Right lobe of liver (tissue), 6 donors: ENCODE measurements at regions not wholly inside any gene's neighbourhood (a gene's known extent, or its start where the extent isn't known, plus 50 kb on each side); places are given as distances from the start of the nearest gene placed in this dataset.

Experiments used
- ATAC-seq, 4 donors: fragments of 200-7000 bp; cut with Tn5 transposase; one replicate each; pipeline ENCODE4 v1.9.1; 2020; ENCODE audit warnings: mild to moderate bottlenecking in 4 of 4, moderate library complexity in 4 of 4
- DNase-seq, 3 donors: peaks; one replicate each; pipeline ENCODE4 v3.0.0-alpha.2; 2020
- H3K27ac ChIP-seq, 3 donors: fragments of 200-600 bp; one replicate each; pipeline ENCODE4 v1.8.0; 2022
- H3K27me3 ChIP-seq, 2 donors: fragments of 200-600 bp; one replicate each; pipeline ENCODE4 v1.8.0; 2022
- H3K36me3 ChIP-seq, 4 donors: fragments of 200-600 bp; sonication (generic) in 1 of 4; one replicate each; pipeline versions ENCODE4 v1.5.1 to v1.8.0; 2017 to 2022; ENCODE audit warnings: control low read depth in 1 of 4
- H3K4me1 ChIP-seq, 4 donors: fragments of 200-600 bp; sonication (generic) in 1 of 4; one replicate each; pipeline versions ENCODE4 v1.5.1 to v1.8.0; 2017 to 2022; ENCODE audit warnings: control low read depth in 1 of 4
- H3K4me3 ChIP-seq, 3 donors: fragments of 200-600 bp; one replicate each; pipeline ENCODE4 v1.8.0; 2022
- H3K9me3 ChIP-seq, 4 donors: fragments of 200-600 bp; sonication (generic) in 1 of 4; one replicate each; pipeline versions ENCODE4 v1.5.1 to v1.8.0; 2017 to 2022; ENCODE audit warnings: control low read depth in 1 of 4
- CTCF ChIP-seq, 4 donors: fragments of 200-600 bp in 3 of 4; fragments of 450-650 bp in 1 of 4; IDR thresholded peaks; one replicate each; pipeline versions ENCODE4 v1.5.1 to v1.8.0; 2016 to 2022; ENCODE audit warnings: antibody characterized with exemption in 4 of 4, mild to moderate bottlenecking in 2 of 4
- POLR2A ChIP-seq: fragments of 450-650 bp; IDR thresholded peaks from one replicate; pipeline ENCODE4 v1.6.1; 2017; ENCODE audit warnings: antibody characterized with exemption, mild to moderate bottlenecking
- WGBS: methylation state at CpG from one replicate; pipeline ENCODE4 v1.1.6; 2018; ENCODE audit warnings: low coverage, low lambda C conversion rate; ENCODE audit not compliant: insufficient coverage; ENCODE audit errors: missing lambda C conversion rate; 5-methylcytosine and 5-hydroxymethylcytosine counted together
- intact Hi-C, 2 donors: fragments of 100-400 bp; cut with DNase I; formaldehyde crosslinking; loops; one replicate each; pipeline versions ENCODE4 v1.11.2 to v1.14.1; 2022
- donor health status: DM: no; HTN: yes; CAD: no.
- donor health status: DM: no; HTN: no; CAD: no.
- donor health status: DM: no; HTN: no; CAD: no.
- donor health status: DM: no; HTN: yes; CAD: no.
- donor health status: DM: no; HTN: yes; CAD: no.

- H3K36me3 ChIP-seq = no peaks in the 10 kb centered on the region
- no peak for DNase-seq
- TF ChIP-seq POLR2A (no peak), CTCF (IDR thresholded peaks at IDR 0.05) (no peak)
- no peak overlapping the region for H3K27ac ChIP-seq
- peaks cover 0 to 4% of the 10 kb centered on the region in 2 donors for H3K27me3 ChIP-seq
- H3K4me3 ChIP-seq = no peak overlapping the region
- H3K9me3 ChIP-seq = no peaks in the 10 kb centered on the region
- WGBS = 32% methylated on average over 7 of the region's 7 CpGs
- intact Hi-C loops = no loop called here
- H3K4me1 ChIP-seq = no peaks in the 10 kb centered on the region
- ATAC-seq = no peak
These were observed 276.5 kb upstream of the ATP5MC3 start for GRCh38 chr2:175457895-175458448.

GRCh38 chr2:175454953-175455389, 273.5 kb upstream of the ATP5MC3 start:
- no peaks in the 10 kb centered on the region for H3K9me3 ChIP-seq
- no peaks in the 10 kb centered on the region for H3K4me1 ChIP-seq
- H3K36me3 ChIP-seq = no peaks in the 10 kb centered on the region
- no peak overlapping the region for H3K27ac ChIP-seq
- ATAC-seq = no peak
- intact Hi-C loops = no loop called here
- 80% methylated on average over 4 of the region's 4 CpGs for WGBS
- TF ChIP-seq CTCF (IDR thresholded peaks at IDR 0.05) = no peak
- TF ChIP-seq POLR2A = no peak
- H3K4me3 ChIP-seq = no peak overlapping the region
- H3K27me3 ChIP-seq = peaks cover 0 to 4% of the 10 kb centered on the region in 2 donors
- DNase-seq = no peak

- no peak for DNase-seq
- H3K27me3 ChIP-seq = no peaks in the 10 kb centered on the region
- WGBS = 64% methylated on average over 2 of the region's 2 CpGs
- H3K4me1 ChIP-seq = no peaks in the 10 kb centered on the region
- TF ChIP-seq POLR2A = no peak
- no peak for TF ChIP-seq CTCF (IDR thresholded peaks at IDR 0.05)
- H3K36me3 ChIP-seq = no peaks in the 10 kb centered on the region
- H3K9me3 ChIP-seq = no peaks in the 10 kb centered on the region
- H3K4me3 ChIP-seq = no peak overlapping the region
- H3K27ac ChIP-seq = no peak overlapping the region
- ATAC-seq = no peak
- intact Hi-C loops = no loop called here
These were observed 268.7 kb upstream of the ATP5MC3 start for GRCh38 chr2:175450029-175450760.

- Histone ChIP-seq H3K4me1 (no peaks in the 10 kb centered on the region), H3K9me3 (no peaks in the 10 kb centered on the region), H3K27ac (no peak overlapping the region), H3K36me3 (no peaks in the 10 kb centered on the region), H3K27me3 (no peaks in the 10 kb centered on the region), H3K4me3 (no peak overlapping the region)
- ATAC-seq (no peak), DNase-seq (no peak)
- intact Hi-C loops = no loop called here
- TF ChIP-seq POLR2A (no peak), CTCF (IDR thresholded peaks at IDR 0.05) (no peak)
These were observed 268.1 kb upstream of the ATP5MC3 start for GRCh38 chr2:175449616-175450015.
